NCI-H2171 treated with DMSO at 0.1 percent for 48 hours (cell line): ENCODE measurements at regions not wholly inside any gene's neighbourhood (a gene's known extent, or its start where the extent isn't known, plus 50 kb on each side); places are given as distances from the start of the nearest gene placed in this dataset.
A peak's percentile ranks its signal among the peaks of the same experiment; 100 is the strongest.

Source experiments
- DNase-seq: peaks from one replicate; lab custom pipeline; 2025; lab: John Stamatoyannopoulos, UW

GRCh38 chr4:129546531-129546930, 450.6 kb downstream of the C4orf33 start:
- DNase-seq = no peak

GRCh38 chr4:129550281-129550785, 454.4 kb downstream of the C4orf33 start:
- DNase-seq = no peak

GRCh38 chr4:129561280-129561679, 465.3 kb downstream of the C4orf33 start:
- DNase-seq = no peak

GRCh38 chr4:129561886-129562671, 466.1 kb downstream of the C4orf33 start:
- no peak for DNase-seq

GRCh38 chr4:129565214-129565613, 469.3 kb downstream of the C4orf33 start:
- DNase-seq = no peak

GRCh38 chr4:129570326-129570725, 474.4 kb downstream of the C4orf33 start:
- DNase-seq = no peak

- DNase-seq = no peak
Observed at GRCh38 chr4:129578336-129578735, 482.4 kb downstream of the C4orf33 start.

GRCh38 chr4:129581305-129581704, 485.4 kb downstream of the C4orf33 start:
- DNase-seq = no peak

GRCh38 chr4:129583868-129584267, 487.9 kb downstream of the C4orf33 start:
- DNase-seq = no peak

GRCh38 chr4:129598582-129598981, 502.6 kb downstream of the C4orf33 start:
- DNase-seq = no peak

GRCh38 chr4:129600898-129601297, 504.9 kb downstream of the C4orf33 start:
- DNase-seq = no peak

GRCh38 chr4:129602447-129602846, 506.5 kb downstream of the C4orf33 start:
- DNase-seq = no peak

GRCh38 chr4:129603241-129603931, 507.4 kb downstream of the C4orf33 start:
- no peak for DNase-seq

GRCh38 chr4:129604632-129605255, 508.8 kb downstream of the C4orf33 start:
- no peak for DNase-seq

- no peak for DNase-seq
Observed at GRCh38 chr4:129614611-129615010, 518.7 kb downstream of the C4orf33 start.

- DNase-seq = no peak
Observed at GRCh38 chr4:129622566-129622965, 526.6 kb downstream of the C4orf33 start.

- DNase-seq = peak; percentile 17
Observed at GRCh38 chr4:129623233-129623875, 527.4 kb downstream of the C4orf33 start.

- DNase-seq = peak; percentile 30
Observed at GRCh38 chr4:129641179-129641578, 545.2 kb downstream of the C4orf33 start.

GRCh38 chr4:129645461-129645860, 549.5 kb downstream of the C4orf33 start:
- DNase-seq = peak; percentile 2

GRCh38 chr4:129668092-129668491, 572.1 kb downstream of the C4orf33 start:
- DNase-seq = no peak

GRCh38 chr4:129672941-129673340, 577.0 kb downstream of the C4orf33 start:
- DNase-seq = no peak

GRCh38 chr4:129675036-129675435, 579.1 kb downstream of the C4orf33 start:
- DNase-seq = no peak
